Activated B cell treated with CpG ODN at 0.5 μM for 24 hours (primary cell): ENCODE measurements at regions not wholly inside any gene's neighbourhood (a gene's known extent, or its start where the extent isn't known, plus 50 kb on each side); places are given as distances from the start of the nearest gene placed in this dataset.

Source experiments
- ATAC-seq: fragments of 200-7000 bp; cut with Tn5 transposase; one replicate; pipeline ENCODE4 v1.10.0; 2021; ENCODE audit warnings: low read depth, mild to moderate bottlenecking, moderate library complexity
- CTCF ChIA-PET: fragments of 350-600 bp; sonication (Branson Sonifier 250); formaldehyde crosslinking; loops from one replicate; lab custom pipeline; 2021; ENCODE audit warnings: antibody characterized with exemption; lab: Charles Lee
- POLR2A ChIA-PET: fragments of 350-600 bp; sonication (Branson Sonifier 250); formaldehyde crosslinking; loops from one replicate; lab custom pipeline; 2021; ENCODE audit warnings: antibody characterized with exemption; lab: Charles Lee
- DNase-seq: peaks from one replicate; pipeline ENCODE4 v3.0.0; 2022
- H3K27ac Mint-ChIP-seq: one replicate; pipeline ENCODE4 v1.8.0; 2020; ENCODE audit warnings: mixed read lengths
- H3K27me3 Mint-ChIP-seq: one replicate; pipeline ENCODE4 v1.8.0; 2021; ENCODE audit warnings: mixed read lengths
- H3K36me3 Mint-ChIP-seq: one replicate; pipeline ENCODE4 v1.8.0; 2021; ENCODE audit warnings: low read depth, mixed read lengths
- H3K4me1 Mint-ChIP-seq: one replicate; pipeline ENCODE4 v1.8.0; 2021; ENCODE audit warnings: mixed read lengths
- H3K4me3 Mint-ChIP-seq: one replicate; pipeline ENCODE4 v1.8.0; 2020; ENCODE audit warnings: mild to moderate bottlenecking, mixed read lengths
- H3K9me3 Mint-ChIP-seq: one replicate; pipeline ENCODE4 v1.8.0; 2020; ENCODE audit warnings: mixed read lengths
- CTCF ChIP-seq: fragments of 200-600 bp; IDR thresholded peaks from one replicate; pipeline ENCODE4 v1.8.0; 2022; ENCODE audit warnings: antibody characterized with exemption, mild to moderate bottlenecking
- intact Hi-C: fragments of 100-400 bp; cut with micrococcal nuclease; formaldehyde crosslinking; loops from one replicate; pipeline ENCODE4 v1.15.1; 2024

- Mint-ChIP-seq H3K4me3 (peak overlapping the region; percentile 42), H3K27me3 (no peaks in the 10 kb centered on the region), H3K9me3 (peaks cover 2% of the 10 kb centered on the region), H3K27ac (no peak overlapping the region), H3K4me1 (peaks cover 57% of the 10 kb centered on the region), H3K36me3 (no peaks in the 10 kb centered on the region)
- CTCF ChIA-PET = interaction anchor here (1.0 to 1.3 kb wide), 3 partner anchors 9 to 242 kb away, joined by 3 to 4 read pairs (median 3); no protein-coding TSS in a partner anchor
- no peak for TF ChIP-seq CTCF
- no peak for DNase-seq
- no peak for ATAC-seq
- intact Hi-C loops = no loop called here
- POLR2A ChIA-PET = no interaction called here
Observed at GRCh38 chr14:61884711-61885110, 122.5 kb downstream of the SNAPC1 start.

- no peaks in the 10 kb centered on the region for H3K36me3 Mint-ChIP-seq
- CTCF ChIA-PET = interaction anchor here (1.0 to 1.3 kb wide), 3 partner anchors 8 to 241 kb away, joined by 3 to 4 read pairs (median 3); no protein-coding TSS in a partner anchor
- no peak overlapping the region for H3K4me3 Mint-ChIP-seq
- intact Hi-C loops = no loop called here
- peaks cover 2% of the 10 kb centered on the region for H3K9me3 Mint-ChIP-seq
- no peak for DNase-seq
- H3K27me3 Mint-ChIP-seq = no peaks in the 10 kb centered on the region
- no peak overlapping the region for H3K27ac Mint-ChIP-seq
- no peak for ATAC-seq
- H3K4me1 Mint-ChIP-seq = peaks cover 63% of the 10 kb centered on the region
- POLR2A ChIA-PET = interaction anchor here (0.6 to 0.7 kb wide), 3 partner anchors 190 to 1637 kb away, joined by 3 to 7 read pairs (median 4); partner anchors contain the start of genes HIF1A and PPM1A
- no peak for TF ChIP-seq CTCF
Observed at GRCh38 chr14:61885203-61885961, 123.2 kb downstream of the SNAPC1 start.

- Mint-ChIP-seq H3K9me3 (peaks cover 2% of the 10 kb centered on the region), H3K4me1 (peaks cover 75% of the 10 kb centered on the region), H3K36me3 (no peaks in the 10 kb centered on the region), H3K4me3 (no peak overlapping the region), H3K27ac (peak overlapping the region; percentile 27), H3K27me3 (no peaks in the 10 kb centered on the region)
- ChIA-PET POLR2A (interaction anchor here (0.7 kb wide), 1 partner anchor 192 kb away, joined by 7 read pairs; no protein-coding TSS in a partner anchor), CTCF (interaction anchor here (1.1 kb wide), 1 partner anchor 237 kb away, joined by 3 read pairs; no protein-coding TSS in a partner anchor)
- TF ChIP-seq CTCF = no peak
- intact Hi-C loops = no loop called here
- ATAC-seq (no peak), DNase-seq (no peak)
Observed at GRCh38 chr14:61887628-61888027, 125.4 kb downstream of the SNAPC1 start.

- ChIA-PET CTCF (interaction anchor here (1.0 to 3.9 kb wide), 6 partner anchors 11 to 237 kb away, joined by 3 to 29 read pairs (median 7); no protein-coding TSS in a partner anchor), POLR2A (interaction anchor here (0.9 to 1.3 kb wide), 4 partner anchors 23 to 1641 kb away, joined by 3 to 8 read pairs (median 4); partner anchors contain the start of gene PPM1A)
- DNase-seq (peak; percentile 24), ATAC-seq (peak; percentile 97)
- intact Hi-C loops = loop anchor here (1.0 to 5.0 kb wide), 3 partner anchors 23 to 1652 kb away; partner anchors contain the start of gene PPP2R5E
- H3K27ac Mint-ChIP-seq = peak overlapping the region; percentile 96
- H3K36me3 Mint-ChIP-seq = no peaks in the 10 kb centered on the region
- peak overlapping the region; percentile 72 for H3K4me3 Mint-ChIP-seq
- TF ChIP-seq CTCF = no peak
- no peaks in the 10 kb centered on the region for H3K27me3 Mint-ChIP-seq
- peaks cover 67% of the 10 kb centered on the region for H3K4me1 Mint-ChIP-seq
- no peaks in the 10 kb centered on the region for H3K9me3 Mint-ChIP-seq
Observed at GRCh38 chr14:61889914-61890351, 127.7 kb downstream of the SNAPC1 start.

GRCh38 chr14:61891170-61891569 lies 128.9 kb downstream of the SNAPC1 start:
- no peaks in the 10 kb centered on the region for H3K27me3 Mint-ChIP-seq
- ChIA-PET POLR2A (interaction anchor here (0.7 kb wide), 1 partner anchor 18 kb away, joined by 3 read pairs; no protein-coding TSS in a partner anchor), CTCF (interaction anchor here (2.1 to 3.9 kb wide), 3 partner anchors 31 to 236 kb away, joined by 10 to 29 read pairs (median 10); no protein-coding TSS in a partner anchor)
- intact Hi-C loops = loop anchor here (2.0 to 5.0 kb wide), 2 partner anchors 228 to 1651 kb away; partner anchors contain the start of gene PPP2R5E
- DNase-seq (no peak), ATAC-seq (no peak)
- no peak overlapping the region for H3K4me3 Mint-ChIP-seq
- H3K27ac Mint-ChIP-seq = no peak overlapping the region
- TF ChIP-seq CTCF = no peak
- H3K9me3 Mint-ChIP-seq = no peaks in the 10 kb centered on the region
- H3K36me3 Mint-ChIP-seq = no peaks in the 10 kb centered on the region
- H3K4me1 Mint-ChIP-seq = peaks cover 60% of the 10 kb centered on the region
